ENCODE measurements at regions not wholly inside any gene's neighbourhood (a gene's known extent, or its start where the extent isn't known, plus 50 kb on each side); places are given as distances from the start of the nearest gene placed in this dataset.

DNA sequence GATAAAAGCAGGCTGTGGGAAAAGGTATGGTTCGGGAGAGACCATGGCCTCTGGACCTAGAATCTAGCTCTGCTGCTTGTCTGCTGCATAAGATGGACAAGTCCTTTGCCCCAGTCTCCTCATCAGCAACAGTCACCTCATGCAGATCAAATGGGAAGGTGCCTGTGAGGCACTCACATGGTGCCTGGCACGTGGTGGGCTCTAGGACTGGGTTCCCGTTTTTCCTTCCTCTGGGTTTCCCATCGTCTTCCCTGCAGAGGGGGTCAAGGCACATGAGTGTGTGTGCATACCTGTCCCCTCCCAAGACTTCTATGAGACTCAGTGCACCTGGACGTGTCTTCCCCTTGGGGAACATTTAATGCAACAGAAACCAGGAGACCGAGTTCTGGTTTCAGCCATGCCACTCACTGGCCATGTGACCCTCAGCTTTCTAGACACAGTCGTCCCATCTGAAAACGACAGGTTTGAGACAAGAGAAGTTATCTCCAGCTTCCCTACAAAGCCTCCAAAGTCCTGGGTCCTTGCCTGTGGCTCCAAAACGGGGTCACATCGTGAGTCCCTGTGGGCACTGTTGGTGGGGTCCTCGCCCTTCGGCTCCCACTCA, 95.9 kb upstream of the NPTX2 start:
- in situ Hi-C loops (cut with MboI; ENCODE audit: low sequenced_read_pairs, unreplicated experiment) = no loop called here
- DNase-seq (ENCODE audit: low spot score) = no peak
- no peak for TF ChIP-seq CTCF (IDR thresholded peaks at IDR 0.05; ENCODE audit: borderline replicate concordance, control extremely low read depth, extremely low read depth, insufficient read depth, missing control alignments)

GRCh38 chr7:98520356-98520951, 96.6 kb upstream of the NPTX2 start:
- no peak for DNase-seq (ENCODE audit: low spot score)
- in situ Hi-C loops (cut with MboI; ENCODE audit: low sequenced_read_pairs, unreplicated experiment) = no loop called here
- no peak for TF ChIP-seq CTCF (IDR thresholded peaks at IDR 0.05; ENCODE audit: borderline replicate concordance, control extremely low read depth, extremely low read depth, insufficient read depth, missing control alignments)

DNA sequence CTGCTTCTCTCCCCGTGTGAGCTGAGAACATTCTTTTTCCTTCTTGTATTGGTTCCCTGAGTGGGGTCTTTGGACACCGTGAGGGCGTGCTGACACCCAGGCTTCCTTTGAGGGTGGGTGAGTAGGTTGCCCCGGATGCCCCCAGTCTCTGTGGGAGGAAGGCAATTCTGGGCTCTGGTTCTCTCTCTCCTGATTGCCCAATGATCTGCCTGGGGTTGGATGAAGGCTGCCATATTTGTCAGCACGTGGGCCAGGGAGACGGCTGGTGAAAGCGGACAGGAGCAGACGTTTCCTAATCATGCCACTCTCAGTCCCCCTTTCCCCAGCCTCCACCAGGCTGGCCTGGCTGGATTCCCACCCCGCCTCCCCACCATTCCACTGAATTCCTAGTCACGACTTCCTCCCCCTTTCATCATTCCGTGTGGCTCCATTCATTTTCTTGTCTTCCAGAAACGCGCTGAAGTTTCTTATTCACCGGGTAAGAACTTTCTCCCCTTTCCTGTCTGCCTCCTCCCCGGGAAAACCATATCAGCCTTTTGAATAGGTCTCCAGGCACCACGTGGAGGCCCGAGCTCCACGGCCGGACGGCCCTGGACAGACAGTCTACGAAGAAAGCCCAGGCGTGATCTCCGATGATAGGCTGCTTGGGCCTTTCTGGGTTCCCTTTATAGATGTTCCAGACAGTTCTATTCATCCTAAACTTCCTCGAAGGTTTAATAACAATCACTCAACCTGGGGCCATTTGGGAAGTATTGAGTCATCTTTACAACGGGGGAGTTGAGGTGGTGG, 98.7 kb upstream of the NPTX2 start:
- DNase-seq (ENCODE audit: low spot score) = no peak
- no peak for TF ChIP-seq CTCF (IDR thresholded peaks at IDR 0.05; ENCODE audit: borderline replicate concordance, control extremely low read depth, extremely low read depth, insufficient read depth, missing control alignments)
- in situ Hi-C loops (cut with MboI; ENCODE audit: low sequenced_read_pairs, unreplicated experiment) = no loop called here

GRCh38 chr7:98515201-98515600, 101.9 kb upstream of the NPTX2 start:
- no peak for TF ChIP-seq CTCF (IDR thresholded peaks at IDR 0.05; ENCODE audit: borderline replicate concordance, control extremely low read depth, extremely low read depth, insufficient read depth, missing control alignments)
- in situ Hi-C loops (cut with MboI; ENCODE audit: low sequenced_read_pairs, unreplicated experiment) = no loop called here
- DNase-seq (ENCODE audit: low spot score) = no peak

GRCh38 chr7:98514211-98515031, 102.7 kb upstream of the NPTX2 start:
- TF ChIP-seq CTCF (IDR thresholded peaks at IDR 0.05; ENCODE audit: borderline replicate concordance, control extremely low read depth, extremely low read depth, insufficient read depth, missing control alignments) = no peak
- DNase-seq (ENCODE audit: low spot score) = no peak
- in situ Hi-C loops (cut with MboI; ENCODE audit: low sequenced_read_pairs, unreplicated experiment) = no loop called here

GRCh38 chr7:98511175-98511574, 105.9 kb upstream of the NPTX2 start:
- in situ Hi-C loops (cut with MboI; ENCODE audit: low sequenced_read_pairs, unreplicated experiment) = no loop called here
- no peak for TF ChIP-seq CTCF (IDR thresholded peaks at IDR 0.05; ENCODE audit: borderline replicate concordance, control extremely low read depth, extremely low read depth, insufficient read depth, missing control alignments)
- DNase-seq (ENCODE audit: low spot score) = no peak
